ENCODE measurements at regions not wholly inside any gene's neighbourhood (a gene's known extent, or its start where the extent isn't known, plus 50 kb on each side); places are given as distances from the start of the nearest gene placed in this dataset.
"Not testable (repeated sequence)": the region's sequence is repeated elsewhere in the genome, so short reads cannot be mapped to it uniquely, and the experiment has no call there.

- TF ChIP-seq POLR2A (IDR thresholded peaks at IDR 0.05; ENCODE audit: low read length); GATA1 (IDR thresholded peaks at IDR 0.05; ENCODE audit: low read depth, low read length): not testable (repeated sequence)
These were observed 221.7 kb upstream of the PRKX start for GRCh38 chrX:3935196-3935595.

Measured in erythroblast (primary cell).